ENCODE measurements at regions not wholly inside any gene's neighbourhood (a gene's known extent, or its start where the extent isn't known, plus 50 kb on each side); places are given as distances from the start of the nearest gene placed in this dataset.

GRCh38 chr2:235287375-235287733 lies 206.5 kb upstream of the AGAP1 start:
- Histone ChIP-seq H3K9me3 (ENCODE audit: control insufficient read depth in 2 of 3, low read length in 3 of 3) (no peaks in the 10 kb centered on the region), H3K4me3 (ENCODE audit: low read length) (no peak overlapping the region), H3K27ac (ENCODE audit: low read depth, low read length) (no peak overlapping the region), H3K36me3 (ENCODE audit: control insufficient read depth in 2 of 3, insufficient read depth in 3 of 3, low read length in 3 of 3) (no peaks in the 10 kb centered on the region), H3K27me3 (ENCODE audit: control insufficient read depth in 2 of 2, insufficient read depth in 2 of 2, low read length in 2 of 2) (no peaks in the 10 kb centered on the region), H3K4me1 (ENCODE audit: control insufficient read depth in 2 of 2, insufficient read depth in 2 of 2, low read length in 2 of 2) (no peaks in the 10 kb centered on the region)
- Mint-ChIP-seq H3K27ac (no peak overlapping the region), H3K9me3 (peaks cover 0 to 7% (median 0%) of the 10 kb centered on the region in 11 donors), H3K4me1 (no peaks in the 10 kb centered on the region), H3K27me3 (peaks cover 8 to 42% (median 22%) of the 10 kb centered on the region in 5 donors), H3K4me3 (no peak overlapping the region), H3K36me3 (peaks cover 0 to 3% (median 0%) of the 10 kb centered on the region in 5 donors)
- ATAC-seq (no peak), DNase-seq (no peak)
- POLR2A ChIA-PET: no interaction called here
- CTCF ChIA-PET: no interaction called here
- intact Hi-C loops (cut with micrococcal nuclease): no loop called here

- Histone ChIP-seq H3K4me3 (ENCODE audit: low read length) (no peak overlapping the region), H3K27ac (ENCODE audit: low read depth, low read length) (no peak overlapping the region), H3K9me3 (ENCODE audit: control insufficient read depth in 2 of 3, low read length in 3 of 3) (no peaks in the 10 kb centered on the region), H3K27me3 (ENCODE audit: control insufficient read depth in 2 of 2, insufficient read depth in 2 of 2, low read length in 2 of 2) (no peaks in the 10 kb centered on the region), H3K36me3 (ENCODE audit: control insufficient read depth in 2 of 3, insufficient read depth in 3 of 3, low read length in 3 of 3) (no peaks in the 10 kb centered on the region), H3K4me1 (ENCODE audit: control insufficient read depth in 2 of 2, insufficient read depth in 2 of 2, low read length in 2 of 2) (no peaks in the 10 kb centered on the region)
- DNase-seq (no peak), ATAC-seq (no peak)
- ChIA-PET CTCF (no interaction called here), POLR2A (no interaction called here)
- H3K36me3 Mint-ChIP-seq: peaks cover 0 to 3% (median 0%) of the 10 kb centered on the region in 5 donors
- peaks cover 0 to 3% (median 0%) of the 10 kb centered on the region in 11 donors for H3K9me3 Mint-ChIP-seq
- intact Hi-C loops (cut with micrococcal nuclease): no loop called here
- H3K27ac Mint-ChIP-seq: no peak overlapping the region
- H3K4me3 Mint-ChIP-seq: no peak overlapping the region
- peaks cover 0 to 35% (median 16%) of the 10 kb centered on the region in 5 donors for H3K27me3 Mint-ChIP-seq
- H3K4me1 Mint-ChIP-seq: no peaks in the 10 kb centered on the region
Observed at GRCh38 chr2:235291461-235291860, 202.4 kb upstream of the AGAP1 start.

DNA sequence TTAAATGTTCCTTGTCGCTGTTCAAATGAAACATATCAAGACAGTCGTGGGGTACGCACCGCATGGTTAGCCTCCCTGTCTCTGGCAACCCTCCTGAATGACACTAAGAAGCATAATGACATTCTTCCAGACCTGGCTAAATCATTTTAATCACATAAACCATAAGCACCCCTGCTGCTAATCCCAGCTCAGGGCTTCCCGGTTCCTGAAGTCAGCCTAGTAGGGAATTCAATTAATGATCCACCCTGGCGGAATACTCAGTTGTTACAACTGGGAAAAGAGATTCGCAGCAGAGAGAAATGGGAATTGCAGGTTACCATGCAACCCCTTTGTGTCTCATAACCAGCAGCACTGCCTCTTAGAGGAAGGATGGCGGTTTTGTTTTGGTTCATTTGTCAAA lies 200.8 kb upstream of the AGAP1 start:
- H3K9me3 ChIP-seq (ENCODE audit: control insufficient read depth in 2 of 3, low read length in 3 of 3): no peaks in the 10 kb centered on the region
- H3K27me3 ChIP-seq (ENCODE audit: control insufficient read depth in 2 of 2, insufficient read depth in 2 of 2, low read length in 2 of 2): no peaks in the 10 kb centered on the region
- CTCF ChIA-PET: no interaction called here
- H3K4me1 ChIP-seq (ENCODE audit: control insufficient read depth in 2 of 2, insufficient read depth in 2 of 2, low read length in 2 of 2): no peaks in the 10 kb centered on the region
- peaks cover 0 to 6% (median 0%) of the 10 kb centered on the region in 11 donors for H3K9me3 Mint-ChIP-seq
- no peaks in the 10 kb centered on the region for H3K36me3 Mint-ChIP-seq
- H3K27me3 Mint-ChIP-seq: peaks cover 0 to 30% (median 11%) of the 10 kb centered on the region in 5 donors
- H3K36me3 ChIP-seq (ENCODE audit: control insufficient read depth in 2 of 3, insufficient read depth in 3 of 3, low read length in 3 of 3): no peaks in the 10 kb centered on the region
- H3K4me3 ChIP-seq (ENCODE audit: low read length): no peak overlapping the region
- DNase-seq: no peak
- H3K27ac Mint-ChIP-seq: no peak overlapping the region
- H3K27ac ChIP-seq (ENCODE audit: low read depth, low read length): no peak overlapping the region
- no peaks in the 10 kb centered on the region for H3K4me1 Mint-ChIP-seq
- ATAC-seq: no peak
- intact Hi-C loops (cut with micrococcal nuclease): no loop called here
- H3K4me3 Mint-ChIP-seq: no peak overlapping the region
- POLR2A ChIA-PET: no interaction called here

DNA sequence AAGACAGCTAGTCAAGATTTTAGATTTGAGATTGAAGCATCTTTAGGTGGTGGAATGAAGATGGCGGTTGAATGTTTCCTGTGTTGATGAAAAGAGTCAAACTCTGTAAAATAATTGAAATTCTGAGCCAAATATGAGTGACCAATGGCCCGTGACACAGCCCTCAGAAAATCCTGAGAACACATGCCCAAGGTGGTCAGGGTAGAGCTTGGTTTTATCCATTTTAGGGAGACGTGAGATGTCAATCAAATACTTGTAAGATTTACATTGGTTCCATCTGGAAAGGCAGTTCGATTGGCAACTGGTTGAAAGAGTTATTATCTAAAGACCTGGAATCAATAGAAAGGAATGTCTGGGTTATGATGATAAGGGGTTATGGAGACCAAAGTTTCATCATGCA lies 198.0 kb upstream of the AGAP1 start:
- no peaks in the 10 kb centered on the region for H3K36me3 ChIP-seq (ENCODE audit: control insufficient read depth in 2 of 3, insufficient read depth in 3 of 3, low read length in 3 of 3)
- DNase-seq (no peak), ATAC-seq (no peak)
- H3K27me3 Mint-ChIP-seq: peaks cover 0 to 31% (median 6%) of the 10 kb centered on the region in 5 donors
- POLR2A ChIA-PET: no interaction called here
- no peak overlapping the region for H3K27ac Mint-ChIP-seq
- no peak overlapping the region for H3K4me3 ChIP-seq (ENCODE audit: low read length)
- CTCF ChIA-PET: no interaction called here
- H3K4me3 Mint-ChIP-seq: no peak overlapping the region
- no peaks in the 10 kb centered on the region for H3K27me3 ChIP-seq (ENCODE audit: control insufficient read depth in 2 of 2, insufficient read depth in 2 of 2, low read length in 2 of 2)
- intact Hi-C loops (cut with micrococcal nuclease): no loop called here
- H3K4me1 ChIP-seq (ENCODE audit: control insufficient read depth in 2 of 2, insufficient read depth in 2 of 2, low read length in 2 of 2): no peaks in the 10 kb centered on the region
- H3K27ac ChIP-seq (ENCODE audit: low read depth, low read length): no peak overlapping the region
- H3K9me3 Mint-ChIP-seq: peaks cover 0 to 6% (median 0%) of the 10 kb centered on the region in 11 donors
- no peaks in the 10 kb centered on the region for H3K36me3 Mint-ChIP-seq
- H3K9me3 ChIP-seq (ENCODE audit: control insufficient read depth in 2 of 3, low read length in 3 of 3): no peaks in the 10 kb centered on the region
- no peaks in the 10 kb centered on the region for H3K4me1 Mint-ChIP-seq

- H3K4me3 ChIP-seq (ENCODE audit: low read length): no peak overlapping the region
- peaks cover 0 to 12% (median 4%) of the 10 kb centered on the region in 11 donors for H3K9me3 Mint-ChIP-seq
- DNase-seq (no peak), ATAC-seq (no peak)
- H3K36me3 Mint-ChIP-seq: peaks cover 0 to 3% (median 0%) of the 10 kb centered on the region in 5 donors
- H3K4me3 Mint-ChIP-seq: no peak overlapping the region
- H3K27ac ChIP-seq (ENCODE audit: low read depth, low read length): no peak overlapping the region
- H3K36me3 ChIP-seq (ENCODE audit: control insufficient read depth in 2 of 3, insufficient read depth in 3 of 3, low read length in 3 of 3): no peaks in the 10 kb centered on the region
- no peaks in the 10 kb centered on the region for H3K9me3 ChIP-seq (ENCODE audit: control insufficient read depth in 2 of 3, low read length in 3 of 3)
- H3K27me3 ChIP-seq (ENCODE audit: control insufficient read depth in 2 of 2, insufficient read depth in 2 of 2, low read length in 2 of 2): no peaks in the 10 kb centered on the region
- no peak overlapping the region for H3K27ac Mint-ChIP-seq
- no peaks in the 10 kb centered on the region for H3K4me1 ChIP-seq (ENCODE audit: control insufficient read depth in 2 of 2, insufficient read depth in 2 of 2, low read length in 2 of 2)
- H3K4me1 Mint-ChIP-seq: no peaks in the 10 kb centered on the region
- CTCF ChIA-PET: no interaction called here
- POLR2A ChIA-PET: no interaction called here
- peaks cover 0 to 38% (median 26%) of the 10 kb centered on the region in 5 donors for H3K27me3 Mint-ChIP-seq
- intact Hi-C loops (cut with micrococcal nuclease): no loop called here
Observed at GRCh38 chr2:235300368-235301201, 193.3 kb upstream of the AGAP1 start.

GRCh38 chr2:235301202-235302076 lies 192.4 kb upstream of the AGAP1 start:
- H3K9me3 Mint-ChIP-seq: peaks cover 0 to 15% (median 4%) of the 10 kb centered on the region in 11 donors
- Histone ChIP-seq H3K36me3 (ENCODE audit: control insufficient read depth in 2 of 3, insufficient read depth in 3 of 3, low read length in 3 of 3) (no peaks in the 10 kb centered on the region), H3K4me3 (ENCODE audit: low read length) (no peak overlapping the region), H3K4me1 (ENCODE audit: control insufficient read depth in 2 of 2, insufficient read depth in 2 of 2, low read length in 2 of 2) (no peaks in the 10 kb centered on the region), H3K27ac (ENCODE audit: low read depth, low read length) (no peak overlapping the region), H3K27me3 (ENCODE audit: control insufficient read depth in 2 of 2, insufficient read depth in 2 of 2, low read length in 2 of 2) (no peaks in the 10 kb centered on the region), H3K9me3 (ENCODE audit: control insufficient read depth in 2 of 3, low read length in 3 of 3) (no peaks in the 10 kb centered on the region)
- DNase-seq (no peak), ATAC-seq (no peak)
- intact Hi-C loops (cut with micrococcal nuclease): no loop called here
- ChIA-PET CTCF (no interaction called here), POLR2A (no interaction called here)
- H3K27ac Mint-ChIP-seq: no peak overlapping the region
- H3K4me1 Mint-ChIP-seq: no peaks in the 10 kb centered on the region
- H3K27me3 Mint-ChIP-seq: peaks cover 3 to 46% (median 29%) of the 10 kb centered on the region in 5 donors
- no peak overlapping the region for H3K4me3 Mint-ChIP-seq
- peaks cover 0 to 3% (median 0%) of the 10 kb centered on the region in 5 donors for H3K36me3 Mint-ChIP-seq
